ENCODE measurements at regions not wholly inside any gene's neighbourhood (a gene's known extent, or its start where the extent isn't known, plus 50 kb on each side); places are given as distances from the start of the nearest gene placed in this dataset.

DNA sequence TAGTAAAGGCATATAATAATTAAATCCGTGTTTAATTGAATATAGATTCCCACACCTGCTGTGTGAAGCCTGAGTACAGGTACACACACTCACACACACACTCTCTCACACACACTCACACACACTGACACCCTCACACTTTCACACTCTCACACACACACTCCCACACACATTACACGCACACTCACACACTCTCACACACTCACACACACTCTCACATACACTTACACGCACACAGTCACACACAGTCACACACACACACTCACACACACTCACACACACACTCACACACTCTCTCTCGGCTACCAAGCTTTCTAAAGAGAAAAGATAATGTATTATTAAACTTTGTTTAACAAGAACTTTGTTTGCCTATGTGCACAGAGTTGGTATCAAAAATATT lies 195.1 kb upstream of the CTNND2 start:
- no peak for TF ChIP-seq SUZ12 (IDR thresholded peaks at IDR 0.05; ENCODE audit: extremely low read depth, insufficient read depth, insufficient read length)
- no peak for TF ChIP-seq ZNF274 (IDR thresholded peaks at IDR 0.05; ENCODE audit: low read depth, low read length)

All from NT2/D1 (cell line).